Activated naive CD4-positive, alpha-beta T cell treated with anti-CD3 and anti-CD28 coated beads for 36 hours (primary cell): ENCODE measurements at regions not wholly inside any gene's neighbourhood (a gene's known extent, or its start where the extent isn't known, plus 50 kb on each side); places are given as distances from the start of the nearest gene placed in this dataset.

Experiments used
- CTCF ChIA-PET: fragments of 350-600 bp; sonication (Branson Sonifier 250); formaldehyde crosslinking; loops from one replicate; lab custom pipeline; 2021; ENCODE audit warnings: antibody characterized with exemption; lab: Charles Lee
- DNase-seq: peaks from one replicate; pipeline ENCODE4 v3.0.0-alpha.2; 2020
- H3K27ac Mint-ChIP-seq: one replicate; pipeline ENCODE4 v1.8.0; 2021; ENCODE audit warnings: mild to moderate bottlenecking, mixed read lengths
- H3K27me3 Mint-ChIP-seq: one replicate; pipeline ENCODE4 v1.8.0; 2021; ENCODE audit warnings: low read depth, mixed read lengths
- H3K36me3 Mint-ChIP-seq: one replicate; pipeline ENCODE4 v1.8.0; 2021; ENCODE audit warnings: low read depth, mixed read lengths
- H3K4me1 Mint-ChIP-seq: one replicate; pipeline ENCODE4 v1.8.0; 2021; ENCODE audit warnings: low read depth, mixed read lengths
- H3K4me3 Mint-ChIP-seq: one replicate; pipeline ENCODE4 v1.8.0; 2021; ENCODE audit warnings: mild to moderate bottlenecking, moderate library complexity, mixed read lengths
- H3K9me3 Mint-ChIP-seq: one replicate; pipeline ENCODE4 v1.8.0; 2021; ENCODE audit warnings: mixed read lengths
- intact Hi-C: fragments of 100-400 bp; cut with micrococcal nuclease; formaldehyde crosslinking; loops from one replicate; pipeline ENCODE4 v1.15.1; 2023

- peaks cover 18% of the 10 kb centered on the region for H3K27me3 Mint-ChIP-seq
- CTCF ChIA-PET: no interaction called here
- intact Hi-C loops: loop anchor here (10.0 kb wide), 1 partner anchor 242 kb away; no protein-coding TSS in a partner anchor
- no peak overlapping the region for H3K27ac Mint-ChIP-seq
- no peak overlapping the region for H3K4me3 Mint-ChIP-seq
- H3K4me1 Mint-ChIP-seq: no peaks in the 10 kb centered on the region
- no peaks in the 10 kb centered on the region for H3K36me3 Mint-ChIP-seq
- no peak for DNase-seq
- no peaks in the 10 kb centered on the region for H3K9me3 Mint-ChIP-seq
These were observed 159.6 kb downstream of the KCNA5 start for GRCh38 chr12:5203274-5203673.

GRCh38 chr12:5203720-5204119, 160.0 kb downstream of the KCNA5 start:
- no peak overlapping the region for H3K4me3 Mint-ChIP-seq
- no peak for DNase-seq
- no peaks in the 10 kb centered on the region for H3K36me3 Mint-ChIP-seq
- CTCF ChIA-PET: no interaction called here
- peaks cover 18% of the 10 kb centered on the region for H3K27me3 Mint-ChIP-seq
- no peak overlapping the region for H3K27ac Mint-ChIP-seq
- H3K4me1 Mint-ChIP-seq: no peaks in the 10 kb centered on the region
- H3K9me3 Mint-ChIP-seq: no peaks in the 10 kb centered on the region
- intact Hi-C loops: loop anchor here (10.0 kb wide), 1 partner anchor 241 kb away; no protein-coding TSS in a partner anchor

GRCh38 chr12:5204271-5204670, 160.6 kb downstream of the KCNA5 start:
- Mint-ChIP-seq H3K36me3 (no peaks in the 10 kb centered on the region), H3K4me3 (no peak overlapping the region), H3K4me1 (no peaks in the 10 kb centered on the region), H3K27ac (no peak overlapping the region), H3K27me3 (peaks cover 18% of the 10 kb centered on the region), H3K9me3 (no peaks in the 10 kb centered on the region)
- DNase-seq: no peak
- CTCF ChIA-PET: no interaction called here
- intact Hi-C loops: loop anchor here (10.0 kb wide), 1 partner anchor 241 kb away; no protein-coding TSS in a partner anchor

- H3K4me1 Mint-ChIP-seq: no peaks in the 10 kb centered on the region
- H3K9me3 Mint-ChIP-seq: no peaks in the 10 kb centered on the region
- no peak for DNase-seq
- intact Hi-C loops: loop anchor here (10.0 kb wide), 1 partner anchor 240 kb away; no protein-coding TSS in a partner anchor
- H3K4me3 Mint-ChIP-seq: no peak overlapping the region
- no peak overlapping the region for H3K27ac Mint-ChIP-seq
- CTCF ChIA-PET: no interaction called here
- no peaks in the 10 kb centered on the region for H3K36me3 Mint-ChIP-seq
- peaks cover 14% of the 10 kb centered on the region for H3K27me3 Mint-ChIP-seq
These were observed 161.2 kb downstream of the KCNA5 start for GRCh38 chr12:5204831-5205230.

- DNase-seq: no peak
- peaks cover 7% of the 10 kb centered on the region for H3K27me3 Mint-ChIP-seq
- CTCF ChIA-PET: interaction anchor here (0.7 kb wide), 1 partner anchor 182 kb away, joined by 7 read pairs; no protein-coding TSS in a partner anchor
- H3K36me3 Mint-ChIP-seq: no peaks in the 10 kb centered on the region
- H3K9me3 Mint-ChIP-seq: no peaks in the 10 kb centered on the region
- H3K27ac Mint-ChIP-seq: no peak overlapping the region
- H3K4me3 Mint-ChIP-seq: no peak overlapping the region
- no peaks in the 10 kb centered on the region for H3K4me1 Mint-ChIP-seq
- intact Hi-C loops: loop anchor here (10.0 kb wide), 1 partner anchor 238 kb away; no protein-coding TSS in a partner anchor
These were observed 162.9 kb downstream of the KCNA5 start for GRCh38 chr12:5206401-5207175.

- intact Hi-C loops: no loop called here
- Mint-ChIP-seq H3K4me1 (no peaks in the 10 kb centered on the region), H3K36me3 (no peaks in the 10 kb centered on the region), H3K27me3 (peaks cover 2% of the 10 kb centered on the region), H3K9me3 (no peaks in the 10 kb centered on the region), H3K27ac (no peak overlapping the region), H3K4me3 (no peak overlapping the region)
- CTCF ChIA-PET: no interaction called here
- no peak for DNase-seq
These were observed 166.7 kb downstream of the KCNA5 start for GRCh38 chr12:5210179-5210922.

GRCh38 chr12:5210923-5211290, 167.2 kb downstream of the KCNA5 start:
- no peaks in the 10 kb centered on the region for H3K36me3 Mint-ChIP-seq
- H3K9me3 Mint-ChIP-seq: no peaks in the 10 kb centered on the region
- H3K27ac Mint-ChIP-seq: no peak overlapping the region
- intact Hi-C loops: no loop called here
- DNase-seq: no peak
- no peak overlapping the region for H3K4me3 Mint-ChIP-seq
- H3K27me3 Mint-ChIP-seq: no peaks in the 10 kb centered on the region
- no peaks in the 10 kb centered on the region for H3K4me1 Mint-ChIP-seq
- CTCF ChIA-PET: no interaction called here

- intact Hi-C loops: no loop called here
- Mint-ChIP-seq H3K9me3 (no peaks in the 10 kb centered on the region), H3K27ac (no peak overlapping the region), H3K4me3 (no peak overlapping the region), H3K4me1 (no peaks in the 10 kb centered on the region), H3K36me3 (no peaks in the 10 kb centered on the region), H3K27me3 (no peaks in the 10 kb centered on the region)
- no peak for DNase-seq
- CTCF ChIA-PET: no interaction called here
These were observed 169.7 kb downstream of the KCNA5 start for GRCh38 chr12:5213336-5213735.

GRCh38 chr12:5213990-5214389, 170.3 kb downstream of the KCNA5 start:
- DNase-seq: no peak
- intact Hi-C loops: no loop called here
- CTCF ChIA-PET: no interaction called here
- no peaks in the 10 kb centered on the region for H3K27me3 Mint-ChIP-seq
- no peaks in the 10 kb centered on the region for H3K36me3 Mint-ChIP-seq
- H3K9me3 Mint-ChIP-seq: no peaks in the 10 kb centered on the region
- H3K27ac Mint-ChIP-seq: no peak overlapping the region
- H3K4me1 Mint-ChIP-seq: no peaks in the 10 kb centered on the region
- H3K4me3 Mint-ChIP-seq: no peak overlapping the region

- DNase-seq: no peak
- Mint-ChIP-seq H3K36me3 (no peaks in the 10 kb centered on the region), H3K4me1 (peaks cover 10% of the 10 kb centered on the region), H3K4me3 (no peak overlapping the region), H3K27ac (no peak overlapping the region), H3K27me3 (peaks cover 7% of the 10 kb centered on the region), H3K9me3 (no peaks in the 10 kb centered on the region)
- CTCF ChIA-PET: no interaction called here
- intact Hi-C loops: no loop called here
These were observed 174.3 kb downstream of the KCNA5 start for GRCh38 chr12:5217936-5218335.

- DNase-seq: no peak
- no peak overlapping the region for H3K27ac Mint-ChIP-seq
- H3K9me3 Mint-ChIP-seq: no peaks in the 10 kb centered on the region
- peaks cover 10% of the 10 kb centered on the region for H3K4me1 Mint-ChIP-seq
- H3K27me3 Mint-ChIP-seq: peaks cover 7% of the 10 kb centered on the region
- intact Hi-C loops: no loop called here
- no peaks in the 10 kb centered on the region for H3K36me3 Mint-ChIP-seq
- no peak overlapping the region for H3K4me3 Mint-ChIP-seq
- CTCF ChIA-PET: no interaction called here
These were observed 176.4 kb downstream of the KCNA5 start for GRCh38 chr12:5220099-5220498.

- intact Hi-C loops: no loop called here
- H3K27ac Mint-ChIP-seq: no peak overlapping the region
These were observed 177.2 kb downstream of the KCNA5 start for GRCh38 chr12:5220835-5221234.

More at GRCh38 chr12:5220835-5221234, 177.2 kb downstream of the KCNA5 start:
- CTCF ChIA-PET: no interaction called here
- H3K9me3 Mint-ChIP-seq: no peaks in the 10 kb centered on the region
- no peaks in the 10 kb centered on the region for H3K36me3 Mint-ChIP-seq
- DNase-seq: peak; percentile 64
- peaks cover 10% of the 10 kb centered on the region for H3K4me1 Mint-ChIP-seq
- H3K27me3 Mint-ChIP-seq: peaks cover 7% of the 10 kb centered on the region
- H3K4me3 Mint-ChIP-seq: no peak overlapping the region
